Astrocyte of the spinal cord (primary cell): ENCODE measurements at regions not wholly inside any gene's neighbourhood (a gene's known extent, or its start where the extent isn't known, plus 50 kb on each side); places are given as distances from the start of the nearest gene placed in this dataset.

Experiments
- DNase-seq: peaks from one replicate; pipeline ENCODE4 v3.0.0; 2011; ENCODE audit warnings: low read depth, low spot score
- H3K4me3 ChIP-seq: 2 replicates; pipeline ENCODE4 v1.5.1; 2011; ENCODE audit warnings: low read depth, mild to moderate bottlenecking, low read length, moderate library complexity
- CTCF ChIP-seq: IDR thresholded peaks from 2 replicates; pipeline ENCODE4 v1.5.1; 2012; ENCODE audit warnings: low read depth, mild to moderate bottlenecking, low read length, inconsistent platforms
- in situ Hi-C: cut with HindIII; loops from 2 replicates; pipeline ENCODE4 v1.10.0; 2017; ENCODE audit warnings: low sequenced_read_pairs

- in situ Hi-C loops: no loop called here
- no peak for DNase-seq
- no peak for TF ChIP-seq CTCF
Measured at GRCh38 chr12:17975239-17975638, 114.8 kb downstream of the RERGL start.

GRCh38 chr12:17971850-17972249 is 118.1 kb downstream of the RERGL start:
- DNase-seq: peak; percentile 9
- in situ Hi-C loops: no loop called here
- no peak overlapping the region for H3K4me3 ChIP-seq
- no peak for TF ChIP-seq CTCF

More at GRCh38 chr12:17975239-17975638, 114.8 kb downstream of the RERGL start:
- H3K4me3 ChIP-seq: no peak overlapping the region

- no peak for DNase-seq
- no peak for TF ChIP-seq CTCF
- in situ Hi-C loops: no loop called here
Measured at GRCh38 chr12:17954788-17955187, 135.2 kb downstream of the RERGL start.

GRCh38 chr12:17950898-17951297 is 139.1 kb downstream of the RERGL start:
- TF ChIP-seq CTCF: no peak
- in situ Hi-C loops: no loop called here
- DNase-seq: no peak
- H3K4me3 ChIP-seq: no peak overlapping the region

More at GRCh38 chr12:17954788-17955187, 135.2 kb downstream of the RERGL start:
- H3K4me3 ChIP-seq: no peak overlapping the region

GRCh38 chr12:17949558-17950141 is 140.3 kb downstream of the RERGL start:
- TF ChIP-seq CTCF: no peak
- in situ Hi-C loops: no loop called here
- DNase-seq: no peak
- H3K4me3 ChIP-seq: no peak overlapping the region

GRCh38 chr12:17928708-17929366 is 161.2 kb downstream of the RERGL start:
- no peak overlapping the region for H3K4me3 ChIP-seq
- TF ChIP-seq CTCF: peak; percentile 31
- in situ Hi-C loops: no loop called here
- DNase-seq: peak; percentile 84
